ENCODE measurements at regions not wholly inside any gene's neighbourhood (a gene's known extent, or its start where the extent isn't known, plus 50 kb on each side); places are given as distances from the start of the nearest gene placed in this dataset.

- TF ChIP-seq CTCF (IDR thresholded peaks at IDR 0.05) (no peak), POLR2A (IDR thresholded peaks at IDR 0.05) (no peak)
These were observed 266.4 kb downstream of the FAM43A start for GRCh38 chr3:194951931-194952582.

Data from thyroid gland (tissue), 4 donors.